ENCODE measurements at regions not wholly inside any gene's neighbourhood (a gene's known extent, or its start where the extent isn't known, plus 50 kb on each side); places are given as distances from the start of the nearest gene placed in this dataset.

DNA sequence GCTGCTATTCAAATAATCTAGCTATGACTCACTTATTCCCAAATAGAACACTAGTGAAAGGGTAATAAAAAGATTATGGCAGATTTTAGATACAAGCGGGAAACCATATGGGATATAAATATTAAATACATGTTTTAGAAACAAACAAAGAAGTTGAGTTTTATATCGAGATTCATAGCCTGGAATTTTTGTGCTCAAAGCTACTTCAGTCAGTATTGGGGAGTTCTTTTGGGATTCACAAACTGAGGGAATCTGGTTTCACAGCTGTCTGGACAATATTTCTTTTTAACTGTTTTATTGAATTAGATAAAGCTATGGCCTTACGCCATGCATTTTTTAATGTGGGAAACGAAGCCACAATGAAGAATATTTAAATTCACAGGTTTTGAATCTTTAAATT is 257.1 kb upstream of the PCDH20 start (continued):
- TF ChIP-seq, protein P1, sequence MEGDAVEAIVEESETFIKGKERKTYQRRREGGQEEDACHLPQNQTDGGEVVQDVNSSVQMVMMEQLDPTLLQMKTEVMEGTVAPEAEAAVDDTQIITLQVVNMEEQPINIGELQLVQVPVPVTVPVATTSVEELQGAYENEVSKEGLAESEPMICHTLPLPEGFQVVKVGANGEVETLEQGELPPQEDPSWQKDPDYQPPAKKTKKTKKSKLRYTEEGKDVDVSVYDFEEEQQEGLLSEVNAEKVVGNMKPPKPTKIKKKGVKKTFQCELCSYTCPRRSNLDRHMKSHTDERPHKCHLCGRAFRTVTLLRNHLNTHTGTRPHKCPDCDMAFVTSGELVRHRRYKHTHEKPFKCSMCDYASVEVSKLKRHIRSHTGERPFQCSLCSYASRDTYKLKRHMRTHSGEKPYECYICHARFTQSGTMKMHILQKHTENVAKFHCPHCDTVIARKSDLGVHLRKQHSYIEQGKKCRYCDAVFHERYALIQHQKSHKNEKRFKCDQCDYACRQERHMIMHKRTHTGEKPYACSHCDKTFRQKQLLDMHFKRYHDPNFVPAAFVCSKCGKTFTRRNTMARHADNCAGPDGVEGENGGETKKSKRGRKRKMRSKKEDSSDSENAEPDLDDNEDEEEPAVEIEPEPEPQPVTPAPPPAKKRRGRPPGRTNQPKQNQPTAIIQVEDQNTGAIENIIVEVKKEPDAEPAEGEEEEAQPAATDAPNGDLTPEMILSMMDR (IDR thresholded peaks at IDR 0.05 in 2 of 3, conservative IDR thresholded peaks at IDR 0.05 in 1 of 3; ENCODE audit: control insufficient read depth in 2 of 3, extremely low read depth in 1 of 3, insufficient read depth in 1 of 3, low read depth in 3 of 3, low read length in 3 of 3), result no peak
- TF ChIP-seq, protein P2, sequence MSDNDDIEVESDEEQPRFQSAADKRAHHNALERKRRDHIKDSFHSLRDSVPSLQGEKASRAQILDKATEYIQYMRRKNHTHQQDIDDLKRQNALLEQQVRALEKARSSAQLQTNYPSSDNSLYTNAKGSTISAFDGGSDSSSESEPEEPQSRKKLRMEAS (IDR thresholded peaks at IDR 0.05; ENCODE audit: low read depth, low read length), result no peak
- TF ChIP-seq SMAD5 (IDR thresholded peaks at IDR 0.05; ENCODE audit: low read depth) (no peak), RCOR1 (conservative IDR thresholded peaks at IDR 0.05; ENCODE audit: low read depth, low read length) (no peak)
- TF ChIP-seq, protein P3, sequence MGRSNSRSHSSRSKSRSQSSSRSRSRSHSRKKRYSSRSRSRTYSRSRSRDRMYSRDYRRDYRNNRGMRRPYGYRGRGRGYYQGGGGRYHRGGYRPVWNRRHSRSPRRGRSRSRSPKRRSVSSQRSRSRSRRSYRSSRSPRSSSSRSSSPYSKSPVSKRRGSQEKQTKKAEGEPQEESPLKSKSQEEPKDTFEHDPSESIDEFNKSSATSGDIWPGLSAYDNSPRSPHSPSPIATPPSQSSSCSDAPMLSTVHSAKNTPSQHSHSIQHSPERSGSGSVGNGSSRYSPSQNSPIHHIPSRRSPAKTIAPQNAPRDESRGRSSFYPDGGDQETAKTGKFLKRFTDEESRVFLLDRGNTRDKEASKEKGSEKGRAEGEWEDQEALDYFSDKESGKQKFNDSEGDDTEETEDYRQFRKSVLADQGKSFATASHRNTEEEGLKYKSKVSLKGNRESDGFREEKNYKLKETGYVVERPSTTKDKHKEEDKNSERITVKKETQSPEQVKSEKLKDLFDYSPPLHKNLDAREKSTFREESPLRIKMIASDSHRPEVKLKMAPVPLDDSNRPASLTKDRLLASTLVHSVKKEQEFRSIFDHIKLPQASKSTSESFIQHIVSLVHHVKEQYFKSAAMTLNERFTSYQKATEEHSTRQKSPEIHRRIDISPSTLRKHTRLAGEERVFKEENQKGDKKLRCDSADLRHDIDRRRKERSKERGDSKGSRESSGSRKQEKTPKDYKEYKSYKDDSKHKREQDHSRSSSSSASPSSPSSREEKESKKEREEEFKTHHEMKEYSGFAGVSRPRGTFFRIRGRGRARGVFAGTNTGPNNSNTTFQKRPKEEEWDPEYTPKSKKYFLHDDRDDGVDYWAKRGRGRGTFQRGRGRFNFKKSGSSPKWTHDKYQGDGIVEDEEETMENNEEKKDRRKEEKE (IDR thresholded peaks at IDR 0.05), result no peak
- TF ChIP-seq, protein P4, sequence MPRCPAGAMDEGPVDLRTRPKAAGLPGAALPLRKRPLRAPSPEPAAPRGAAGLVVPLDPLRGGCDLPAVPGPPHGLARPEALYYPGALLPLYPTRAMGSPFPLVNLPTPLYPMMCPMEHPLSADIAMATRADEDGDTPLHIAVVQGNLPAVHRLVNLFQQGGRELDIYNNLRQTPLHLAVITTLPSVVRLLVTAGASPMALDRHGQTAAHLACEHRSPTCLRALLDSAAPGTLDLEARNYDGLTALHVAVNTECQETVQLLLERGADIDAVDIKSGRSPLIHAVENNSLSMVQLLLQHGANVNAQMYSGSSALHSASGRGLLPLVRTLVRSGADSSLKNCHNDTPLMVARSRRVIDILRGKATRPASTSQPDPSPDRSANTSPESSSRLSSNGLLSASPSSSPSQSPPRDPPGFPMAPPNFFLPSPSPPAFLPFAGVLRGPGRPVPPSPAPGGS (IDR thresholded peaks at IDR 0.05; ENCODE audit: borderline replicate concordance, insufficient read depth, low read depth, low read length, poor library complexity, severe bottlenecking), result no peak
